GM12892 (cell line): ENCODE measurements at regions not wholly inside any gene's neighbourhood (a gene's known extent, or its start where the extent isn't known, plus 50 kb on each side); places are given as distances from the start of the nearest gene placed in this dataset.

Experiments
- POLR2A ChIP-seq: IDR thresholded peaks from 2 replicates; pipeline ENCODE4 v1.6.1; 2011; ENCODE audit warnings: low read depth, low read length, control low read depth
- POLR2AphosphoS5 ChIP-seq: IDR thresholded peaks from 2 replicates; pipeline ENCODE4 v1.6.1; 2011; ENCODE audit warnings: low read depth, low read length, control low read depth
- TAF1 ChIP-seq: IDR thresholded peaks from 2 replicates; pipeline ENCODE4 v1.6.1; 2011; ENCODE audit warnings: low read depth, mild to moderate bottlenecking, control low read depth, low read length, borderline replicate concordance

GRCh38 chr3:39573392-39573791 lies 105.9 kb downstream of the MOBP start:
- TF ChIP-seq POLR2A (no peak), TAF1 (no peak), POLR2AphosphoS5 (no peak)
